Esophagus muscularis mucosa (tissue), 4 donors: ENCODE measurements at regions not wholly inside any gene's neighbourhood (a gene's known extent, or its start where the extent isn't known, plus 50 kb on each side); places are given as distances from the start of the nearest gene placed in this dataset.
A peak's percentile ranks its signal among the peaks of the same experiment; 100 is the strongest.

ENCODE experiments used
- DNase-seq: peaks from one replicate; pipeline ENCODE4 v3.0.0-alpha.2; 2017; ENCODE audit errors: extremely low spot score
- H3K27ac ChIP-seq, 4 donors: fragments of 200-600 bp; sonication (generic); replicated peaks in 1 of 4; 1 replicate in 3 of 4; 2 replicates in 1 of 4; pipeline ENCODE4 v1.5.1; 2016 to 2019; ENCODE audit warnings: mild to moderate bottlenecking in 1 of 4
- H3K27me3 ChIP-seq, 4 donors: fragments of 200-600 bp; sonication (generic); one replicate each; pipeline versions ENCODE4 v1.5.1 to v1.6.0; 2016 to 2019
- H3K36me3 ChIP-seq, 4 donors: fragments of 200-600 bp; sonication (generic); one replicate each; pipeline ENCODE4 v1.5.1; 2016 to 2019
- H3K4me1 ChIP-seq, 4 donors: fragments of 200-600 bp; sonication (generic); one replicate each; pipeline ENCODE4 v1.5.1; 2016 to 2019
- H3K4me3 ChIP-seq, 4 donors: fragments of 200-600 bp; sonication (generic); 1 replicate in 2 of 4; 2 replicates in 2 of 4; pipeline ENCODE4 v1.5.1; 2016 to 2019; ENCODE audit warnings: mild to moderate bottlenecking in 4 of 4, moderate library complexity in 1 of 4
- H3K9me3 ChIP-seq, 4 donors: fragments of 200-600 bp; sonication (generic); 1 replicate in 3 of 4; 2 replicates in 1 of 4; pipeline ENCODE4 v1.5.1; 2016 to 2019
- CTCF ChIP-seq, 3 experiments: fragments of 200-600 bp in 2 of 3; fragments of 450-650 bp in 1 of 3; sonication (generic) in 2 of 3; IDR thresholded peaks; one replicate each; pipeline ENCODE4 v1.5.1; 2017 to 2019; ENCODE audit warnings: antibody characterized with exemption in 3 of 3, mild to moderate bottlenecking in 2 of 3, moderate library complexity in 1 of 3
- EP300 ChIP-seq: sonication (generic); formaldehyde crosslinking; IDR thresholded peaks from one replicate; pipeline ENCODE4 v1.6.1; 2017; ENCODE audit warnings: antibody characterized with exemption
- POLR2A ChIP-seq: fragments of 450-650 bp; IDR thresholded peaks from one replicate; pipeline ENCODE4 v1.6.1; 2017; ENCODE audit warnings: antibody characterized with exemption, moderate library complexity, mild to moderate bottlenecking, low read depth
- POLR2AphosphoS5 ChIP-seq, 2 donors: sonication (generic); formaldehyde crosslinking; IDR thresholded peaks; one replicate each; pipeline ENCODE4 v1.6.1; 2017; ENCODE audit warnings: antibody characterized with exemption in 2 of 2
- WGBS: methylation state at CpG from one replicate; pipeline ENCODE4 v1.1.5; 2018; 5-methylcytosine and 5-hydroxymethylcytosine counted together
- intact Hi-C: fragments of 100-400 bp; cut with DNase I; formaldehyde crosslinking; loops from one replicate; pipeline ENCODE4 v1.15.1; 2023

GRCh38 chr2:41695198-41696113 lies 352.4 kb upstream of the PKDCC start:
- Histone ChIP-seq H3K4me1 (peaks cover 5 to 20% (median 19%) of the 10 kb centered on the region in 4 donors), H3K36me3 (no peaks in the 10 kb centered on the region), H3K4me3 (no peak overlapping the region), H3K27me3 (no peaks in the 10 kb centered on the region), H3K27ac (no peak overlapping the region), H3K9me3 (no peaks in the 10 kb centered on the region)
- intact Hi-C loops = loop anchor here (10.0 kb wide), 1 partner anchor 281 kb away; no protein-coding TSS in a partner anchor
- TF ChIP-seq EP300 = no peak
- TF ChIP-seq POLR2AphosphoS5 (IDR thresholded peaks at IDR 0.05) = no peak
- no peak for TF ChIP-seq CTCF (IDR thresholded peaks at IDR 0.05)
- no peak for TF ChIP-seq POLR2A
- DNase-seq = no peak
- 64% methylated on average over 8 of the region's 8 CpGs for WGBS

- intact Hi-C loops = loop anchor here (10.0 kb wide), 1 partner anchor 283 kb away; no protein-coding TSS in a partner anchor
- no peak for DNase-seq
- Histone ChIP-seq H3K27ac (no peak overlapping the region), H3K36me3 (no peaks in the 10 kb centered on the region), H3K4me1 (peaks cover 5 to 20% (median 19%) of the 10 kb centered on the region in 4 donors), H3K4me3 (no peak overlapping the region), H3K9me3 (no peaks in the 10 kb centered on the region), H3K27me3 (no peaks in the 10 kb centered on the region)
- TF ChIP-seq POLR2AphosphoS5 (IDR thresholded peaks at IDR 0.05) = no peak
- TF ChIP-seq POLR2A = no peak
- TF ChIP-seq CTCF (IDR thresholded peaks at IDR 0.05) = no peak
- TF ChIP-seq EP300 = no peak
- 95% methylated on average over 30 of the region's 36 CpGs for WGBS
Observed at GRCh38 chr2:41697389-41697788, 350.4 kb upstream of the PKDCC start.

GRCh38 chr2:41698678-41699422 lies 349.0 kb upstream of the PKDCC start:
- Histone ChIP-seq H3K27ac (no peak overlapping the region), H3K36me3 (no peaks in the 10 kb centered on the region), H3K9me3 (no peaks in the 10 kb centered on the region), H3K27me3 (no peaks in the 10 kb centered on the region), H3K4me1 (peaks cover 5 to 20% (median 19%) of the 10 kb centered on the region in 4 donors), H3K4me3 (peak overlapping the region; percentile 5 to 41 (median 26))
- intact Hi-C loops = loop anchor here (10.0 kb wide), 1 partner anchor 284 kb away; no protein-coding TSS in a partner anchor
- TF ChIP-seq EP300 (no peak), POLR2A (no peak), CTCF (IDR thresholded peaks at IDR 0.05) (peak; percentile 69 to 85 (median 82)), POLR2AphosphoS5 (IDR thresholded peaks at IDR 0.05) (no peak)
- WGBS = 31% methylated on average over 18 of the region's 18 CpGs
- DNase-seq = no peak

GRCh38 chr2:41701231-41701630 lies 346.6 kb upstream of the PKDCC start:
- H3K4me1 ChIP-seq = peaks cover 5 to 19% (median 12%) of the 10 kb centered on the region in 4 donors
- no peak for DNase-seq
- intact Hi-C loops = loop anchor here (5.0 kb wide), 1 partner anchor 1789 kb away; no protein-coding TSS in a partner anchor
- WGBS = 78% methylated on average over 3 of the region's 3 CpGs
- H3K36me3 ChIP-seq = no peaks in the 10 kb centered on the region
- no peaks in the 10 kb centered on the region for H3K27me3 ChIP-seq
- no peak for TF ChIP-seq POLR2A
- no peak for TF ChIP-seq EP300
- no peak for TF ChIP-seq POLR2AphosphoS5 (IDR thresholded peaks at IDR 0.05)
- TF ChIP-seq CTCF (IDR thresholded peaks at IDR 0.05) = no peak
- H3K27ac ChIP-seq = no peak overlapping the region
- no peaks in the 10 kb centered on the region for H3K9me3 ChIP-seq
- H3K4me3 ChIP-seq = no peak overlapping the region
